DND-41 (cell line): ENCODE measurements at regions not wholly inside any gene's neighbourhood (a gene's known extent, or its start where the extent isn't known, plus 50 kb on each side); places are given as distances from the start of the nearest gene placed in this dataset.
A peak's percentile ranks its signal among the peaks of the same experiment; 100 is the strongest.

ENCODE experiments used
- ATAC-seq: fragments of 200-7000 bp; cut with Tn5 transposase; 3 replicates; pipeline ENCODE4 v1.9.1; 2021; ENCODE audit warnings: low read depth; ENCODE audit not compliant: insufficient read depth
- DNase-seq: peaks from one replicate; pipeline ENCODE4 v3.0.0-alpha.2; 2020
- H2AFZ ChIP-seq: 2 replicates; pipeline ENCODE4 v1.6.0; 2012; ENCODE audit warnings: low read depth, low read length
- H3K27ac ChIP-seq: 2 replicates; pipeline ENCODE4 v1.5.1; 2012; ENCODE audit warnings: low read length, inconsistent platforms
- H3K27me3 ChIP-seq: fragments of 200-600 bp; sonication (generic); 2 replicates; pipeline ENCODE4 v1.6.0; 2012; ENCODE audit warnings: low read length, mild to moderate bottlenecking, inconsistent platforms; ENCODE audit not compliant: insufficient read depth, poor library complexity
- H3K36me3 ChIP-seq: 2 replicates; pipeline ENCODE4 v1.5.1; 2012; ENCODE audit warnings: low read length, inconsistent platforms; ENCODE audit not compliant: insufficient read depth
- H3K4me1 ChIP-seq: 2 replicates; pipeline ENCODE4 v1.5.1; 2012; ENCODE audit warnings: mild to moderate bottlenecking, low read length; ENCODE audit not compliant: insufficient read depth
- H3K4me2 ChIP-seq: 2 replicates; pipeline ENCODE4 v1.6.0; 2012; ENCODE audit warnings: mild to moderate bottlenecking, moderate library complexity, low read length, inconsistent platforms; ENCODE audit not compliant: insufficient read depth
- H3K4me3 ChIP-seq, 2 experiments: fragments of 200-600 bp in 1 of 2; shearing (Covaris generic) in 1 of 2; 2 replicates each; pipeline ENCODE4 v1.5.1; 2012 to 2016; ENCODE audit warnings: inconsistent platforms in 2 of 2, low read length in 2 of 2, mild to moderate bottlenecking in 2 of 2, low read depth in 1 of 2, moderate library complexity in 1 of 2
- H3K79me2 ChIP-seq: 2 replicates; pipeline ENCODE4 v1.6.0; 2012; ENCODE audit warnings: low read length, inconsistent platforms; ENCODE audit not compliant: insufficient read depth
- H3K9ac ChIP-seq: 2 replicates; pipeline ENCODE4 v1.6.0; 2012; ENCODE audit warnings: low read depth, mild to moderate bottlenecking, inconsistent platforms, low read length, moderate library complexity
- H3K9me3 ChIP-seq: 2 replicates; pipeline ENCODE4 v1.5.1; 2012; ENCODE audit warnings: low read length, moderate library complexity, mild to moderate bottlenecking, inconsistent platforms; ENCODE audit not compliant: insufficient read depth, severe bottlenecking
- H4K20me1 ChIP-seq: 2 replicates; pipeline ENCODE4 v1.6.0; 2012; ENCODE audit warnings: low read length; ENCODE audit not compliant: insufficient read depth
- EZH2 ChIP-seq: IDR thresholded peaks from 3 replicates; pipeline ENCODE4 v1.6.1; 2012; ENCODE audit warnings: borderline replicate concordance, low read depth, mild to moderate bottlenecking, moderate library complexity, low read length, inconsistent platforms; ENCODE audit not compliant: severe bottlenecking
- TF ChIP-seq, protein P1 (sequence below): IDR thresholded peaks from 2 replicates; pipeline ENCODE4 v1.5.1; 2012; ENCODE audit warnings: borderline replicate concordance, low read length, moderate library complexity, mild to moderate bottlenecking; ENCODE audit not compliant: poor library complexity, severe bottlenecking; ENCODE audit errors: extremely low read depth

DNA sequence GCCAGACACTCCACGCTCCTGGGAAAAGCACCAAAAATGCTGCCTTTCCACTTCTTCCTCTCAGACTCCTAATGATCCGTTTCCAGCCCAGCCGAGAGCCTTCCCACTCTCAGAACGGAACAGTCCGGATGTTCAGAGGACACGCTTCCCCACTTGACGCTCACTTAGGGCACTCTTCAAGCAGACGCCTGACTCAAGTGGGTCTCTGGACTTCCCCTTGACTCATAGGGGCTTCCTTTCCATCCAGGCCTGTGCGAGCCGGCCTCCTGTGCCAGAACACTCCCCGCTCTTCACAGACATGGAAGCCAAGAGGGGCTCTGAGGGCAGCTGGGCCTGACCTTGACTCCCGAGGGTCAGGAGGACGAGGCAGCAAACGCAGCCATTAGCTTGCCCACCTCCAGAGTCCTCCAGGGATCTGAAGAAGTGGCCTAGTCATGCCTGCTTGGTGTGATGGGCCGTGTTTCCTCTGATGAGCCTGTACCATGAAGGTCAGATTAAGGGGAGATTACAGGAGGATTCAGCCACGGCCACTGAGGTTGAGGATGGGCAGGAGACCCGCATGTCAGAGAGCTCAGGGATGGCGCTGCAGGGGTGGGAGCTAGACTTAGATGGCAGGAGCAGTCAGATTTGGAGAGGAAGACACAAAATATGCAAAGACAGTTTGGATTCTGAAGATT, 114.7 kb upstream of the TLE3 start:
- Histone ChIP-seq H4K20me1 (no peaks in the 10 kb centered on the region), H3K79me2 (no peaks in the 10 kb centered on the region), H3K36me3 (no peaks in the 10 kb centered on the region), H3K9me3 (no peaks in the 10 kb centered on the region), H3K4me1 (no peaks in the 10 kb centered on the region), H3K4me2 (no peak overlapping the region), H3K27me3 (no peaks in the 10 kb centered on the region), H3K9ac (no peak overlapping the region), H2AFZ (no peak overlapping the region), H3K27ac (no peak overlapping the region), H3K4me3 (no peak overlapping the region)
- TF ChIP-seq, protein P1, sequence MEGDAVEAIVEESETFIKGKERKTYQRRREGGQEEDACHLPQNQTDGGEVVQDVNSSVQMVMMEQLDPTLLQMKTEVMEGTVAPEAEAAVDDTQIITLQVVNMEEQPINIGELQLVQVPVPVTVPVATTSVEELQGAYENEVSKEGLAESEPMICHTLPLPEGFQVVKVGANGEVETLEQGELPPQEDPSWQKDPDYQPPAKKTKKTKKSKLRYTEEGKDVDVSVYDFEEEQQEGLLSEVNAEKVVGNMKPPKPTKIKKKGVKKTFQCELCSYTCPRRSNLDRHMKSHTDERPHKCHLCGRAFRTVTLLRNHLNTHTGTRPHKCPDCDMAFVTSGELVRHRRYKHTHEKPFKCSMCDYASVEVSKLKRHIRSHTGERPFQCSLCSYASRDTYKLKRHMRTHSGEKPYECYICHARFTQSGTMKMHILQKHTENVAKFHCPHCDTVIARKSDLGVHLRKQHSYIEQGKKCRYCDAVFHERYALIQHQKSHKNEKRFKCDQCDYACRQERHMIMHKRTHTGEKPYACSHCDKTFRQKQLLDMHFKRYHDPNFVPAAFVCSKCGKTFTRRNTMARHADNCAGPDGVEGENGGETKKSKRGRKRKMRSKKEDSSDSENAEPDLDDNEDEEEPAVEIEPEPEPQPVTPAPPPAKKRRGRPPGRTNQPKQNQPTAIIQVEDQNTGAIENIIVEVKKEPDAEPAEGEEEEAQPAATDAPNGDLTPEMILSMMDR, result no peak
- no peak for TF ChIP-seq EZH2
- no peak for ATAC-seq
- DNase-seq, result no peak

DNA sequence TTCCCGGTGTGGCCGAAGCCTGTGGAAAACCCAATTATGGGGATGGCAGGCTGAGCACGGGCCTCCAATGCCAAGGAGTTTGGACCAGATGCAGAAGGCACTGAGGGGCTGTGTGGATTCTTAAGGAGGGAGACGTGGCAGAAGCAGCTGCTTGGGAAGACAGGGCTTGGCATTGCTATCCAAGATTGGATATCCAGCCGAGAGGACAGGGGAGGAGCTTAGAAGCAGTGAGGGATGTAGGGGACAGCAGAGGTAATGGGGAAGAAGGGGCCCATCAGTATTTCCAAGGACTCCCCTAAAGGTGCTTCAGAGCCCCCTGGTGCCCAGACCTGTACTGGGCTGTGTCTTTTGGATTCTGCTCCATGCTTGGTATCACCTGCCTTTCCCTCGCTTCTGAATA, 112.8 kb upstream of the TLE3 start:
- no peaks in the 10 kb centered on the region for H3K79me2 ChIP-seq
- no peaks in the 10 kb centered on the region for H3K27me3 ChIP-seq
- H2AFZ ChIP-seq, result no peak overlapping the region
- no peaks in the 10 kb centered on the region for H4K20me1 ChIP-seq
- H3K9me3 ChIP-seq, result no peaks in the 10 kb centered on the region
- no peak for DNase-seq
- no peaks in the 10 kb centered on the region for H3K4me1 ChIP-seq
- H3K4me2 ChIP-seq, result no peak overlapping the region
- no peak for ATAC-seq
- H3K9ac ChIP-seq, result no peak overlapping the region
- no peak overlapping the region for H3K27ac ChIP-seq
- no peaks in the 10 kb centered on the region for H3K36me3 ChIP-seq
- no peak overlapping the region for H3K4me3 ChIP-seq
- TF ChIP-seq, protein P1, result peak; percentile 17
- TF ChIP-seq EZH2, result no peak

DNA sequence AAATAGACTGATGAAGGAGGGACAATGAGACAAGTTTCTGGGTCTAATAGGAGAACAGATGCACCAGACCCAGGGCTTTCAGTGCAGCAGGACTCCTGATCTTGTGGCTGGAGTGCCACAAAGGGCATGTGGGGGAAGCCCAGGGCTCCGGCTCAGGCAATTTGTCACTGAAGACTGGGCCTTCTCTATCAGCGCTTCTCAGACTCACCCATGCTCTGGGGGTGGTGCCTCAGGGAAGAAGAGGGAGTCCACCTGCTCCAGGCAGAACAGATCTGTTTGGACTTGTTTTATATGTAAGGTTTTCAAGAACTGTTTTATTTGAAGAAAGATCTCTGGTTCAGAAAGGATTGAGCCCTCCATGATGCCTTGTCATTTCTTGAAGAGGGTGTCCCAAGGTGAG, 112.4 kb upstream of the TLE3 start:
- DNase-seq (no peak), ATAC-seq (no peak)
- H3K27me3 ChIP-seq, result no peaks in the 10 kb centered on the region
- no peak overlapping the region for H3K4me2 ChIP-seq
- H2AFZ ChIP-seq, result no peak overlapping the region
- H3K27ac ChIP-seq, result no peak overlapping the region
- no peaks in the 10 kb centered on the region for H3K9me3 ChIP-seq
- no peaks in the 10 kb centered on the region for H3K4me1 ChIP-seq
- no peak overlapping the region for H3K9ac ChIP-seq
- H3K4me3 ChIP-seq, result no peak overlapping the region
- H3K36me3 ChIP-seq, result no peaks in the 10 kb centered on the region
- TF ChIP-seq EZH2, result no peak
- TF ChIP-seq, protein P1, result no peak
- H3K79me2 ChIP-seq, result no peaks in the 10 kb centered on the region
- no peaks in the 10 kb centered on the region for H4K20me1 ChIP-seq
